AG09319 (cell line): ENCODE measurements at regions not wholly inside any gene's neighbourhood (a gene's known extent, or its start where the extent isn't known, plus 50 kb on each side); places are given as distances from the start of the nearest gene placed in this dataset.
A peak's percentile ranks its signal among the peaks of the same experiment; 100 is the strongest.

Experiments
- DNase-seq: peaks from one replicate; pipeline ENCODE4 v3.0.0-alpha.2; 2010; ENCODE audit warnings: low read depth; ENCODE audit errors: extremely low read depth
- TF ChIP-seq, protein P1 (sequence below): IDR thresholded peaks from 2 replicates; pipeline ENCODE4 v1.5.1; 2011; ENCODE audit warnings: low read depth, mild to moderate bottlenecking, inconsistent platforms, low read length, moderate library complexity

DNA sequence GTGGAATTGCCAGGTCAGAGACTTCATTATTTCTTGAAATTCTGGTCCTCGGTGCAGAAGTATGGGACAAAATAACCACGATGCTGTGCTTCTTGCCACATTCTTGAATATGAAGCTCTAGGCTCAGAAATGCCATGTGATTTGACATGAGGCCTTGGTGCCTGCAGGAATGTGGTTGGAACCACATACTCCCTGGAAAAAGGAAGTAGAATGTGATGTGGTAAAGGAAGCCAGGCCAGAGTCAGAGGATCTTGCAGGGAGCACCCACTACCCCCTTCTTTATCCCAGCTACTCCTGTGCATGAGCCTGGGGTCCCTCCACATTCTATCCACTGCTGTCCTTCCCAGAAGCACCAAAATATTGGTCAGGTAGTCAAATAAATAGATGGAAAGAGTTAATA lies 80.9 kb downstream of the FOXD1 start:
- DNase-seq, result no peak
- TF ChIP-seq, protein P1, sequence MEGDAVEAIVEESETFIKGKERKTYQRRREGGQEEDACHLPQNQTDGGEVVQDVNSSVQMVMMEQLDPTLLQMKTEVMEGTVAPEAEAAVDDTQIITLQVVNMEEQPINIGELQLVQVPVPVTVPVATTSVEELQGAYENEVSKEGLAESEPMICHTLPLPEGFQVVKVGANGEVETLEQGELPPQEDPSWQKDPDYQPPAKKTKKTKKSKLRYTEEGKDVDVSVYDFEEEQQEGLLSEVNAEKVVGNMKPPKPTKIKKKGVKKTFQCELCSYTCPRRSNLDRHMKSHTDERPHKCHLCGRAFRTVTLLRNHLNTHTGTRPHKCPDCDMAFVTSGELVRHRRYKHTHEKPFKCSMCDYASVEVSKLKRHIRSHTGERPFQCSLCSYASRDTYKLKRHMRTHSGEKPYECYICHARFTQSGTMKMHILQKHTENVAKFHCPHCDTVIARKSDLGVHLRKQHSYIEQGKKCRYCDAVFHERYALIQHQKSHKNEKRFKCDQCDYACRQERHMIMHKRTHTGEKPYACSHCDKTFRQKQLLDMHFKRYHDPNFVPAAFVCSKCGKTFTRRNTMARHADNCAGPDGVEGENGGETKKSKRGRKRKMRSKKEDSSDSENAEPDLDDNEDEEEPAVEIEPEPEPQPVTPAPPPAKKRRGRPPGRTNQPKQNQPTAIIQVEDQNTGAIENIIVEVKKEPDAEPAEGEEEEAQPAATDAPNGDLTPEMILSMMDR, result no peak

DNA sequence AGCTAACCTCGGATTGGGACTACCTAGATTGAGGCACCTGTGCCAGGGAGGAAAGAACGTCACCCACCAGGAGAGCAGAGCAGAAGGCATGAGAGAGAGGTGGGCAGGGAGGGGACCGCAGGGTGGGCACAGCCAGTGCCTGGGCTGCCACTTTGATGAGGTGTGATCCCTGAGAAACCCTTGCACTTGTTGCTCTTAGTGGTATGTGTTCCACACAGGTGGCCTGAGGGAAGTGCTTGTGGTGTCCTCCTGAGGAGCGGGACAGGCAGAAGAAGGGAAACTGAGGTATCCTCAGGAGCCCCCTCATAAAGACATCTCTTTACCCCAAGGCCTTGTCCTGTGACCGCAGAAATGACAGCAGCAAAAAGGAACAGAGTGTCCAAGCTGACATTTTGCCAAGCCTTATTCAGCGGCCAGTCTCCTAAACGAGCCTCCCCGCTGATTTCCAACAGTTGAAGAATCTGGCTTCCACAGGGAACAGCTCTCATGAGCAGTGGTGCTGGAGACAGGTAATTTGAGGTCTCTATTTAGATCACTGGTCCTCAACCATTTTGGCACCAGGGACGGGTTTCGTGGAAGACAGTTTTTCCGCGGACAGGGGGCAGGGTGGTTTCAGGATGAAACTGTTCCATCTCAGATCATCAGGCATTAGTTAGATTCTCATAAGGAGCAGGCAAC lies 82.4 kb downstream of the FOXD1 start:
- TF ChIP-seq, protein P1, result no peak
- DNase-seq, result no peak

DNA sequence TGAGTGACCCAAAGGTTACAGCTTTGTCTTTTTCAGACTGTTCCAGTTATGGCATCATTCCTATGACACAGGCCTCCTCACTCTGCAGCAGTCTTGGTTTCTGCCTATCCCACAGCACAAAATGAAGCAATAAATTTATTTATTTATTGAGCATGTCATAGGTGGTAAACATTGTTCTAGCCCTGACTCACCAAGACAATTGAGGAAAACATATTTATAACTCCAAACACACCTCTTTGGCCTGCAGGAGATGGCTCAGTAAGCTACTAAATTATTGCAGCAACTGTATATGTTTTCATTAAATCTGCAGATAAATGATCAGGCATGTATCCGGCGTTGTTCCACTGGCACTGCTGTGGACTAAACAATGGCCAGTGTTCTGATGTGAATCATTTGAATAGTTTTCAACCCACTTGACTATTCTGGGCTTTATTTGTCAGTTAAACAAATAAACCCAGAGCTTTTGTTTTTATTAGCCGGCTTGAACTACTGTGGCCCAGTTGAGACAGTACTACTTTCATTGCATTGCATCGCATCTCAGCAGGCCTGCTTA lies 83.2 kb downstream of the FOXD1 start:
- TF ChIP-seq, protein P1, result no peak
- DNase-seq, result peak; percentile 89

DNA sequence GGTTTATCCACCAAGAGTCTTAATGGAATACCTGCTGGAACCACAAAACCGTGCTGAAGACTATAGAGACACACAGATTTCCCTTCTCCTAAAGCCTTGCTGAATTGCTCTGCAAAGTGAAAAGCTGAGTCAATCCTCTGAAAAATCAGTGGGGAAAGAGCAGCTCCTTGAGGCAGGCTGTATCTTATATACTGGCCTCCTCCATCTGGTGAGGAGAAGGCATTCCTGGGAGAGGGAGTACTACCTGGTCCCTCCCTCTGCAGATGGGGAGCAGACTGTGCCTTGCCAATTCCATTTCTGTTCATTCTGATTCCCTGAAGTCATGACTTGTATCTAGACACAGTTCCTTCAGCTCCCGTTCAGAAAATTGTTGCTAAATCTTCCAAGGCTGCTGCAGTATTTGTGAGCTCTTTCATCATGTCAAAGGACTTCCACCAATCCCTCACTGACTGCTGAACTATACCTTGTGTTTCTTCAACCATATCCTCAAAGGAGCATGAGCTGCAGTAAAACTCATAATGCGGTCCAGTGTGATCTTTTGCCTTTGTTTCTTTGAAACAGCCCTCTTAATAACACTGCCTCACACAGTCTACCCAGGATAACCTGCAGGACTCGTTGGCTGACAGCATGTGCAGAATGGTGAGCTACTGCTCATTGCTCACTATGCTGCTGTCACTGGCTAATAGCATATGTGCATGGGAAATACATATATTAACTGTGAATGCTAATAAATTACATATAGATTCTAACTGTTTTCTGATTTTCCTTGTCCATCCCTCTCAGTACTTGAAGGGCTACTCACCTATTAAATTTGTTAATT lies 84.5 kb downstream of the FOXD1 start:
- TF ChIP-seq, protein P1, result peak; percentile 45
- peak; percentile 54 for DNase-seq

DNA sequence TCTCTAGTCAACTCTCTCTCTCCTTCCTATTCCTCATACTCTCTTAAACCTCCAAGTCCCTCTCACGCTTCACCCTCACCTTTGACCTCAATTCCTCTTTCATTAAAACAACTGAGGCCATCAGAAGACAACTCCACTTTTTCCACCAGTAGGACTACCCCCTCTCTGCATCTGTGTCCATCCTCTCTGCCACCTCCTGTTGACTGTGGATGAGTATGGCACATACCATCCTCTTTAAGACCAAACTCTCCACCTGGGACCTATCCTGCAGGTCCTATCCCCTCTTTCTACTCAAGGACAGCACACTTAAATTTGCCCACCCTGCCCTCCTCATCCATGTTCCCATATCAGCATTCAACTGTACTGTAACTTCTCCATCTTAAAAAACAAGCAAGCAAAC lies 89.2 kb downstream of the FOXD1 start:
- TF ChIP-seq, protein P1, result no peak

DNA sequence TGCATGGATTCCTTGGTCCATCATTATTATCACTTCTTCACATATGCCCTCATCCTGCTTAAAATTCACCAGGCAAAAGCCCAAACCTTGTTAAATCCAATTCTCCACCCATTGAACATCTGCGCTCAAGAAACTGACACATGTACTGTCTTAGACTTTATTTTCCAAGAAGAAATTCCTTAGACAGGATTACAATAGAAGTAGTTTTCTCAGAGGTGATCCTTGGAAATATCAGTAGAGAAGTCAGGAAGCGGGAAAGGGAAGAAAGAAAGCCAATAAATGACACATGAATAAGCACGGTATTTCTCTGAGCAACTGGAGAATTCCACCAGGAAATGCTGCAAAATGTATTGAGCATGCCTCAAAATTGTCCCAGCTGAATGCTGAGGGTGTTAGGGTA lies 90.2 kb downstream of the FOXD1 start:
- TF ChIP-seq, protein P1, result no peak
- no peak for DNase-seq

More for the DNA sequence above, 89.2 kb downstream of the FOXD1 start:
- DNase-seq, result no peak

DNA sequence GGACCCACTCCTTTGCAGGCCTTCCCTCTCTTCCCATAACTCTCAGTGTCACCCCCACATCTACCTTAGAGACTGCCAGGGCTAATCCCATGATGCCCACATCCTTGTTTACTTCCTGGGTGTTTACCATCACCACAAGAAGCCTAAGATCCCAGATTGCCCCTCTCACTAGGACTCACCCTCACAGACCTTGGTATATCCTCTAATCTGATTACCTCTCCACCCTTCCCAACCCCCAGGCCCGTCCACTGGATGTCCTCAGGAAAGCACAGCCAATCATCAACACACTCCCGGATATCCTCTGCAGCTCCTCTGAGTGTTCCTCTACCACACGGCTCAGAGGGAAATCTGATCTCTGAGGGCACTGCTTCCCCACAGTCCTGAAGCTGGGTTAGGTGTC lies 91.0 kb downstream of the FOXD1 start:
- no peak for DNase-seq
- TF ChIP-seq, protein P1, result no peak
